Suprapubic skin (tissue), 4 donors: ENCODE measurements at regions not wholly inside any gene's neighbourhood (a gene's known extent, or its start where the extent isn't known, plus 50 kb on each side); places are given as distances from the start of the nearest gene placed in this dataset.

Source experiments
- DNase-seq, 2 donors: peaks; one replicate each; pipeline ENCODE4 v3.0.0-alpha.2; 2019; ENCODE audit warnings: low spot score in 2 of 2
- H3K27ac ChIP-seq: fragments of 200-600 bp; sonication (generic); one replicate; pipeline ENCODE4 v1.5.1; 2019
- H3K27me3 ChIP-seq: fragments of 200-600 bp; sonication (generic); one replicate; pipeline ENCODE4 v1.5.1; 2019
- H3K36me3 ChIP-seq: fragments of 200-600 bp; sonication (generic); one replicate; pipeline ENCODE4 v1.5.1; 2019
- H3K4me1 ChIP-seq: fragments of 200-600 bp; sonication (generic); one replicate; pipeline ENCODE4 v1.5.1; 2019
- H3K4me3 ChIP-seq: fragments of 200-600 bp; sonication (generic); one replicate; pipeline ENCODE4 v1.5.1; 2019; ENCODE audit warnings: mild to moderate bottlenecking
- H3K9me3 ChIP-seq: fragments of 200-600 bp; sonication (generic); one replicate; pipeline ENCODE4 v1.5.1; 2019
- CTCF ChIP-seq, 2 donors: fragments of 200-600 bp in 1 of 2; fragments of 450-650 bp in 1 of 2; sonication (generic) in 1 of 2; IDR thresholded peaks; one replicate each; pipeline ENCODE4 v1.5.1; 2016 to 2019; ENCODE audit warnings: antibody characterized with exemption in 2 of 2, mild to moderate bottlenecking in 1 of 2, moderate library complexity in 1 of 2
- EP300 ChIP-seq: sonication (generic); formaldehyde crosslinking; IDR thresholded peaks from one replicate; pipeline ENCODE4 v1.6.1; 2017; ENCODE audit warnings: antibody characterized with exemption
- POLR2A ChIP-seq, 2 donors: fragments of 450-650 bp; IDR thresholded peaks; one replicate each; pipeline ENCODE4 v1.6.1; 2017; ENCODE audit warnings: antibody characterized with exemption in 2 of 2, mild to moderate bottlenecking in 2 of 2, moderate library complexity in 2 of 2
- POLR2AphosphoS5 ChIP-seq, 3 donors: sonication (generic); formaldehyde crosslinking; IDR thresholded peaks; one replicate each; pipeline ENCODE4 v1.6.1; 2017; ENCODE audit warnings: antibody characterized with exemption in 3 of 3
- WGBS: methylation state at CpG from one replicate; pipeline ENCODE4 v1.1.5; 2018; 5-methylcytosine and 5-hydroxymethylcytosine counted together

- H3K4me3 ChIP-seq, result no peak overlapping the region
- WGBS, result 56% methylated on average over 6 of the region's 6 CpGs
These were observed 193.3 kb upstream of the SLCO3A1 start for GRCh38 chr15:91660174-91660649.

GRCh38 chr15:91664224-91664836 lies 189.2 kb upstream of the SLCO3A1 start:
- no peak overlapping the region for H3K27ac ChIP-seq
- no peaks in the 10 kb centered on the region for H3K36me3 ChIP-seq
- 48% methylated on average over 6 of the region's 6 CpGs for WGBS
- no peak for DNase-seq
- H3K4me3 ChIP-seq, result no peak overlapping the region
- H3K27me3 ChIP-seq, result peaks cover 23% of the 10 kb centered on the region
- no peaks in the 10 kb centered on the region for H3K4me1 ChIP-seq
- H3K9me3 ChIP-seq, result no peaks in the 10 kb centered on the region
- TF ChIP-seq EP300 (no peak), CTCF (IDR thresholded peaks at IDR 0.05) (no peak), POLR2A (IDR thresholded peaks at IDR 0.05) (no peak), POLR2AphosphoS5 (IDR thresholded peaks at IDR 0.05) (no peak)

More at GRCh38 chr15:91660174-91660649, 193.3 kb upstream of the SLCO3A1 start:
- Histone ChIP-seq H3K27ac (no peak overlapping the region), H3K27me3 (peaks cover 31% of the 10 kb centered on the region), H3K9me3 (no peaks in the 10 kb centered on the region), H3K36me3 (no peaks in the 10 kb centered on the region), H3K4me1 (no peaks in the 10 kb centered on the region)
- DNase-seq, result no peak
- TF ChIP-seq POLR2A (IDR thresholded peaks at IDR 0.05), result no peak
- no peak for TF ChIP-seq POLR2AphosphoS5 (IDR thresholded peaks at IDR 0.05)
- no peak for TF ChIP-seq CTCF (IDR thresholded peaks at IDR 0.05)
- TF ChIP-seq EP300, result no peak

GRCh38 chr15:91665212-91665611 lies 188.3 kb upstream of the SLCO3A1 start:
- no peak overlapping the region for H3K4me3 ChIP-seq
- no peaks in the 10 kb centered on the region for H3K36me3 ChIP-seq
- H3K9me3 ChIP-seq, result no peaks in the 10 kb centered on the region
- DNase-seq, result no peak
- TF ChIP-seq POLR2A (IDR thresholded peaks at IDR 0.05) (no peak), POLR2AphosphoS5 (IDR thresholded peaks at IDR 0.05) (no peak), EP300 (no peak), CTCF (IDR thresholded peaks at IDR 0.05) (no peak)
- H3K27ac ChIP-seq, result no peak overlapping the region
- H3K27me3 ChIP-seq, result peaks cover 23% of the 10 kb centered on the region
- WGBS, result 60% methylated on average over 4 of the region's 4 CpGs
- no peaks in the 10 kb centered on the region for H3K4me1 ChIP-seq

GRCh38 chr15:91668370-91668769 lies 185.1 kb upstream of the SLCO3A1 start:
- DNase-seq, result no peak
- 78% methylated on average over 1 of the region's 1 CpG for WGBS

More at GRCh38 chr15:91668370-91668769, 185.1 kb upstream of the SLCO3A1 start:
- Histone ChIP-seq H3K36me3 (no peaks in the 10 kb centered on the region), H3K4me3 (no peak overlapping the region), H3K27me3 (peaks cover 14% of the 10 kb centered on the region), H3K9me3 (no peaks in the 10 kb centered on the region), H3K4me1 (no peaks in the 10 kb centered on the region), H3K27ac (no peak overlapping the region)
- TF ChIP-seq POLR2AphosphoS5 (IDR thresholded peaks at IDR 0.05) (no peak), POLR2A (IDR thresholded peaks at IDR 0.05) (no peak), CTCF (IDR thresholded peaks at IDR 0.05) (no peak), EP300 (no peak)
